ENCODE measurements at regions not wholly inside any gene's neighbourhood (a gene's known extent, or its start where the extent isn't known, plus 50 kb on each side); places are given as distances from the start of the nearest gene placed in this dataset.

GRCh38 chr18:3368193-3368592 is 81.8 kb upstream of the TGIF1 start:
- POLR2A ChIA-PET, result no interaction called here
- CTCF ChIA-PET, result no interaction called here
- TF ChIP-seq NFRKB (IDR thresholded peaks at IDR 0.05), result no peak
- TF ChIP-seq ELF4 (IDR thresholded peaks at IDR 0.05), result no peak
- no peak for TF ChIP-seq BHLHE40 (IDR thresholded peaks at IDR 0.05; ENCODE audit: borderline replicate concordance)
- no peak for TF ChIP-seq SP1 (IDR thresholded peaks at IDR 0.05)
- no peak for TF ChIP-seq ARNT (IDR thresholded peaks at IDR 0.05)
- TF ChIP-seq CTBP1 (IDR thresholded peaks at IDR 0.05; ENCODE audit: borderline replicate concordance), result no peak
- no peak for DNase-seq (ENCODE audit: extremely low spot score)

DNA sequence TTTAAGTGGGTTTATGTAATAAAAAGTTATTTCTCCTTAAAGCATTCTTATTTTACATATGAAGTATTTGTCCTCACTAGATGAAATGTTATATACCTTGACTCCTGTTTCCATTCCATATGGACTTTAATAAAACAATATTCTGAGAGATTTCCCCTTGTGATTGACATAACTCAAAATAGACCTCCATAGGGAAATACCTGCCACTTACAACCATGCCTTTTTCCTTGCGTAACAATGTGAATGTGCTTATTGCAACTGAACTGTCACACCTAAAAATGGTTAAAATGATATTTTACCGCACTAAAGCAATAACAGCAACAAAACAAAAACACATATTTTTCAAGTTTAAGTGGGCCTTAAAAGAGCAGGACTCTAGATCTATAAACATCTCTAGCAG is 70.3 kb upstream of the TGIF1 start:
- POLR2A ChIA-PET, result interaction anchor here (1.1 kb wide), 1 partner anchor 30 kb away, joined by 3 read pairs; no protein-coding TSS in a partner anchor
- TF ChIP-seq, protein P1, sequence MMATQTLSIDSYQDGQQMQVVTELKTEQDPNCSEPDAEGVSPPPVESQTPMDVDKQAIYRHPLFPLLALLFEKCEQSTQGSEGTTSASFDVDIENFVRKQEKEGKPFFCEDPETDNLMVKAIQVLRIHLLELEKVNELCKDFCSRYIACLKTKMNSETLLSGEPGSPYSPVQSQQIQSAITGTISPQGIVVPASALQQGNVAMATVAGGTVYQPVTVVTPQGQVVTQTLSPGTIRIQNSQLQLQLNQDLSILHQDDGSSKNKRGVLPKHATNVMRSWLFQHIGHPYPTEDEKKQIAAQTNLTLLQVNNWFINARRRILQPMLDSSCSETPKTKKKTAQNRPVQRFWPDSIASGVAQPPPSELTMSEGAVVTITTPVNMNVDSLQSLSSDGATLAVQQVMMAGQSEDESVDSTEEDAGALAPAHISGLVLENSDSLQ (IDR thresholded peaks at IDR 0.05), result no peak
- TF ChIP-seq ZNF384 (IDR thresholded peaks at IDR 0.05) (no peak), L3MBTL2 (conservative IDR thresholded peaks at IDR 0.05) (no peak)
- DNase-seq (ENCODE audit: extremely low spot score), result no peak
- CTCF ChIA-PET, result no interaction called here

DNA sequence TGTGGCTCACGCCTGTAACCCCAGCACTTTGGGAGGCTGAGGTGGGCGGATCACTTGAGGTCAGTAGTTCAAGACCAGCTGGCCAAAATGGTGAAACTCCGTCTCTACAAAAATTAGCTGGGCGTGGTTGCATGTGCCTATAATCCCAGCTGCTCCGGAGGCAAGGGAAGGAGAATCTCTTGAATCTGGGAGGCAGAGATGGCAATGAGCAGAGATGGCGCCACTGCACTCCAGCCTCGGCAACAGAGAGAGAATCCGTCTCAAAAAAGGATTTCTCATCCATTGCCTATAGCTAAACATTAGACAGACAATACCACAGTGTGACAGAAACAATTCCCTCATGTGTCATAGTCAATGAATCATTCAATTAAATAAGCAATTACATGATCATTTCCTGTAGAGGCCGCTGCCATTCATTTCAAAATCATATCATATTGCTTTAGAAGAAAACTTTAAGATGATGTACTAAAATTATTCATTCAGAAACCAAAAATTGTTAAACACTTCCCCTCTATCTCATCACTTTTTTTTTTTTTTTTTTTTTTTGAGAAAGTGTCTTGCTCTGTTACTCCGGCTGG is 69.5 kb upstream of the TGIF1 start:
- DNase-seq (ENCODE audit: extremely low spot score), result no peak
- POLR2A ChIA-PET, result interaction anchor here (1.1 kb wide), 1 partner anchor 29 kb away, joined by 3 read pairs; no protein-coding TSS in a partner anchor
- CTCF ChIA-PET, result no interaction called here
- TF ChIP-seq ZNF384 (IDR thresholded peaks at IDR 0.05) (no peak), CTBP1 (IDR thresholded peaks at IDR 0.05; ENCODE audit: borderline replicate concordance) (no peak), NFRKB (IDR thresholded peaks at IDR 0.05) (no peak), FOXM1 (IDR thresholded peaks at IDR 0.05; ENCODE audit: borderline replicate concordance) (no peak), ARNT (IDR thresholded peaks at IDR 0.05) (no peak), L3MBTL2 (conservative IDR thresholded peaks at IDR 0.05) (no peak), BHLHE40 (IDR thresholded peaks at IDR 0.05; ENCODE audit: borderline replicate concordance) (no peak), FOXK2 (IDR thresholded peaks at IDR 0.05) (no peak), SP1 (IDR thresholded peaks at IDR 0.05) (no peak), SUZ12 (IDR thresholded peaks at IDR 0.05) (no peak), FOXA1 (IDR thresholded peaks at IDR 0.05) (no peak), LEF1 (IDR thresholded peaks at IDR 0.05; ENCODE audit: borderline replicate concordance) (no peak), ELF4 (IDR thresholded peaks at IDR 0.05) (no peak), TARDBP (IDR thresholded peaks at IDR 0.05) (no peak), HDGF (IDR thresholded peaks at IDR 0.05; ENCODE audit: borderline replicate concordance) (no peak)
- TF ChIP-seq, protein P1 (IDR thresholded peaks at IDR 0.05), result no peak

DNA sequence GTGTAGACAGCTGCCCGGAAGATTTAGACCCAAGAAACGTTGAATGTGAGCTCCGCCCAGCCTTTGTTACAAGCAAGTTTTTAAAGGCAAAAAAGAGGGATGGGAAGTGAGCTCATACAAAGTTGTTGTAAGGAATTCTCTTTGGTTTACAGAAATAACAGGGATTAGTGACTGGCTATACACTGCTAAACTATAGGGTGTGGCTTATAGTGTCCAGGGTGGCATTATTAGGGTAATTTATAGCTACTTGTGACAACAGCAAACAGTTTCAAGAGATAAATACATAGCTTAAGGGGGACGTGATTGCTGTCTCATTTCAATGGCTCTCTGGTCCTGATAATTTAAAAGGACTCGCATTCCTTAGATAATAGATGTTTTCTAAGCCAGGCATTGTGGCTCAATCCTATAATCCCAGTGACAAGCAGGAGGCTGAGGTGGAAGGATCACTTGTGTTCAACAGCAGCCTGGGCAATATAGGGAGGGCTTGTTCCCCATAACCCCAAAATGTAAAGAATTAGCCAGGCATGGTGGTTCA is 66.5 kb upstream of the TGIF1 start:
- TF ChIP-seq ZNF384 (IDR thresholded peaks at IDR 0.05) (no peak), ARNT (IDR thresholded peaks at IDR 0.05) (no peak), LEF1 (IDR thresholded peaks at IDR 0.05; ENCODE audit: borderline replicate concordance) (no peak), FOXK2 (IDR thresholded peaks at IDR 0.05) (no peak), SUZ12 (IDR thresholded peaks at IDR 0.05) (no peak), FOXM1 (IDR thresholded peaks at IDR 0.05; ENCODE audit: borderline replicate concordance) (no peak), SP1 (IDR thresholded peaks at IDR 0.05) (no peak), BHLHE40 (IDR thresholded peaks at IDR 0.05; ENCODE audit: borderline replicate concordance) (no peak), FOXA1 (IDR thresholded peaks at IDR 0.05) (no peak), ELF4 (IDR thresholded peaks at IDR 0.05) (no peak), NFRKB (IDR thresholded peaks at IDR 0.05) (no peak)
- ChIA-PET CTCF (interaction anchor here (0.6 kb wide), 1 partner anchor 269 kb away, joined by 3 read pairs; no protein-coding TSS in a partner anchor), POLR2A (interaction anchor here (0.9 kb wide), 1 partner anchor 64 kb away, joined by 5 read pairs; no protein-coding TSS in a partner anchor)
- no peak for DNase-seq (ENCODE audit: extremely low spot score)

GRCh38 chr18:3384664-3385563 is 65.1 kb upstream of the TGIF1 start:
- TF ChIP-seq LEF1 (IDR thresholded peaks at IDR 0.05; ENCODE audit: borderline replicate concordance) (no peak), FOXM1 (IDR thresholded peaks at IDR 0.05; ENCODE audit: borderline replicate concordance) (no peak), SP1 (IDR thresholded peaks at IDR 0.05) (no peak), SUZ12 (IDR thresholded peaks at IDR 0.05) (no peak), HDGF (IDR thresholded peaks at IDR 0.05; ENCODE audit: borderline replicate concordance) (no peak), CTBP1 (IDR thresholded peaks at IDR 0.05; ENCODE audit: borderline replicate concordance) (no peak), FOXK2 (IDR thresholded peaks at IDR 0.05) (no peak), ARNT (IDR thresholded peaks at IDR 0.05) (no peak), L3MBTL2 (conservative IDR thresholded peaks at IDR 0.05) (no peak), BHLHE40 (IDR thresholded peaks at IDR 0.05; ENCODE audit: borderline replicate concordance) (no peak), NFRKB (IDR thresholded peaks at IDR 0.05) (no peak), ZNF384 (IDR thresholded peaks at IDR 0.05) (no peak)
- ChIA-PET CTCF (no interaction called here), POLR2A (no interaction called here)
- DNase-seq (ENCODE audit: extremely low spot score), result no peak

DNA sequence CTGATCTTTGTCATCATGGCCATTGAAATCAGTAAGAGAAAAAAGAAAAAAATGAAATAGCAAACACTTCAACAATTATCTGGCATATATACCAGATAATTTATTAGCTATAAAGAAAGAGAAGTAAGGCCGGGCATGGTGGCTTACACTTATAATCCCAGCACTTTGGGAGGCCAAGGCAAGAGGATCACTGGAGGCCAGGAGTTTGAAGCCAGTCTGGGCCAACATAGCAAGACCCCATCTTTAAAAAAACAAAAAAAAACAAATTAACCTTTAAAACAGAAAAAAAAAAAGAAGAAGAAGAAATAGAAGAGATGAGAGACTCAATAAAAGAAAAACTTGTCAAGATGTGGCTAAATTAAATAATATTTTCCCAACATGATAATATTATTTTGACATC is 61.6 kb upstream of the TGIF1 start:
- CTCF ChIA-PET, result no interaction called here
- DNase-seq (ENCODE audit: extremely low spot score), result no peak
- POLR2A ChIA-PET, result no interaction called here
- no peak for TF ChIP-seq L3MBTL2 (conservative IDR thresholded peaks at IDR 0.05)
- no peak for TF ChIP-seq ZNF384 (IDR thresholded peaks at IDR 0.05)
- TF ChIP-seq LEF1 (IDR thresholded peaks at IDR 0.05; ENCODE audit: borderline replicate concordance), result no peak
- no peak for TF ChIP-seq SUZ12 (IDR thresholded peaks at IDR 0.05)
- no peak for TF ChIP-seq NFRKB (IDR thresholded peaks at IDR 0.05)
- TF ChIP-seq HDGF (IDR thresholded peaks at IDR 0.05; ENCODE audit: borderline replicate concordance), result no peak
- TF ChIP-seq TARDBP (IDR thresholded peaks at IDR 0.05), result no peak
- TF ChIP-seq CTBP1 (IDR thresholded peaks at IDR 0.05; ENCODE audit: borderline replicate concordance), result no peak
- TF ChIP-seq, protein P1 (IDR thresholded peaks at IDR 0.05), result no peak
- TF ChIP-seq SP1 (IDR thresholded peaks at IDR 0.05), result no peak
- TF ChIP-seq ARNT (IDR thresholded peaks at IDR 0.05), result no peak
- TF ChIP-seq ELF4 (IDR thresholded peaks at IDR 0.05), result no peak

All from HEK293T (cell line).